HCT116 (cell line): ENCODE measurements at regions not wholly inside any gene's neighbourhood (a gene's known extent, or its start where the extent isn't known, plus 50 kb on each side); places are given as distances from the start of the nearest gene placed in this dataset.

Experiments used
- CEBPB ChIP-seq: IDR thresholded peaks from 2 replicates; pipeline ENCODE4 v1.6.1; 2012; ENCODE audit warnings: low read depth
- EZH2 ChIP-seq: fragments of 200-600 bp; sonication (generic); IDR thresholded peaks from 2 replicates; pipeline ENCODE4 v1.6.1; 2017; ENCODE audit warnings: antibody characterized with exemption, mixed run types
- FOSL1 ChIP-seq: IDR thresholded peaks from 2 replicates; pipeline ENCODE4 v1.6.1; 2012; ENCODE audit warnings: low read depth
- JUND ChIP-seq: IDR thresholded peaks from 2 replicates; pipeline ENCODE4 v1.6.1; 2012
- POLR2A ChIP-seq: IDR thresholded peaks from 2 replicates; pipeline ENCODE4 v1.7.0; 2011; ENCODE audit warnings: borderline replicate concordance; ENCODE audit not compliant: insufficient read depth, insufficient read length; ENCODE audit errors: extremely low read depth
- POLR2AphosphoS5 ChIP-seq: IDR thresholded peaks from 2 replicates; pipeline ENCODE4 v1.6.1; 2011; ENCODE audit warnings: mild to moderate bottlenecking, low read depth, low read length, moderate library complexity
- RAD21 ChIP-seq: IDR thresholded peaks from 2 replicates; pipeline ENCODE4 v1.6.1; 2012; ENCODE audit warnings: low read depth, mild to moderate bottlenecking
- SIN3A ChIP-seq: IDR thresholded peaks from 2 replicates; pipeline ENCODE4 v1.6.1; 2012; ENCODE audit warnings: low read depth
- SP1 ChIP-seq: IDR thresholded peaks from 2 replicates; pipeline ENCODE4 v1.6.1; 2012; ENCODE audit warnings: low read depth
- SRF ChIP-seq: IDR thresholded peaks from 2 replicates; pipeline ENCODE4 v1.6.1; 2012; ENCODE audit warnings: low read depth
- TCF7L2 ChIP-seq: IDR thresholded peaks from 2 replicates; pipeline ENCODE4 v1.7.0; 2011; ENCODE audit warnings: borderline replicate concordance, inconsistent platforms; ENCODE audit not compliant: insufficient read depth, insufficient read length; ENCODE audit errors: extremely low read depth
- TF ChIP-seq, protein P1 (sequence below), 3 experiments: fragments of 200-600 bp in 1 of 3; sonication (generic) in 1 of 3; IDR thresholded peaks in 2 of 3; conservative IDR thresholded peaks in 1 of 3; 2 replicates each; pipeline ENCODE4 v1.5.1; 2012 to 2017; ENCODE audit warnings: low read depth in 2 of 3, low read length in 2 of 3, antibody characterized with exemption in 1 of 3, borderline replicate concordance in 1 of 3, control low read depth in 1 of 3, mild to moderate bottlenecking in 1 of 3, mixed read lengths in 1 of 3, mixed run types in 1 of 3, moderate library complexity in 1 of 3; ENCODE audit not compliant: insufficient read depth in 1 of 3
- TF ChIP-seq, protein P2 (sequence below): IDR thresholded peaks from 2 replicates; pipeline ENCODE4 v1.6.1; 2012
- TF ChIP-seq, protein P3 (sequence below): IDR thresholded peaks from 2 replicates; pipeline ENCODE4 v1.6.1; 2012; ENCODE audit warnings: low read depth

DNA sequence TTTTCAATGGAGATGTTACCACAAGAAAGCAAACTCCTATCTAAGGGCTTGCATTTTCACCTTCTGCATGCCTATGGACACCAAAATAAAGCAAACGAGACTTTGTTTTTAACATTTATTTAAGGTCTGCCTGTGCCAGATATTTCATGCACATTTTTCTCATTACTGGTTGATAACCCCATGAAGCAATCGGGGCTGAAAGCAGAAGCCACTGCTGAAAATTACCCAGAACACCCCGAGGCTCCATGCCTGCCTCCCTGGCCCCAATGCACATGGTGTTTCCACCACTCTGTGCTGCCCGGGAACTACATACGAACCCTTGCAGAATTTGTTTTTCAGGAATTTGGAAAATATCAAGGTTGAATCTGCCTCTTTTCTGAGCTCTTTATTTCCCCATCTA is 240.1 kb downstream of the NR2F1-AS1 start:
- TF ChIP-seq, protein P1, sequence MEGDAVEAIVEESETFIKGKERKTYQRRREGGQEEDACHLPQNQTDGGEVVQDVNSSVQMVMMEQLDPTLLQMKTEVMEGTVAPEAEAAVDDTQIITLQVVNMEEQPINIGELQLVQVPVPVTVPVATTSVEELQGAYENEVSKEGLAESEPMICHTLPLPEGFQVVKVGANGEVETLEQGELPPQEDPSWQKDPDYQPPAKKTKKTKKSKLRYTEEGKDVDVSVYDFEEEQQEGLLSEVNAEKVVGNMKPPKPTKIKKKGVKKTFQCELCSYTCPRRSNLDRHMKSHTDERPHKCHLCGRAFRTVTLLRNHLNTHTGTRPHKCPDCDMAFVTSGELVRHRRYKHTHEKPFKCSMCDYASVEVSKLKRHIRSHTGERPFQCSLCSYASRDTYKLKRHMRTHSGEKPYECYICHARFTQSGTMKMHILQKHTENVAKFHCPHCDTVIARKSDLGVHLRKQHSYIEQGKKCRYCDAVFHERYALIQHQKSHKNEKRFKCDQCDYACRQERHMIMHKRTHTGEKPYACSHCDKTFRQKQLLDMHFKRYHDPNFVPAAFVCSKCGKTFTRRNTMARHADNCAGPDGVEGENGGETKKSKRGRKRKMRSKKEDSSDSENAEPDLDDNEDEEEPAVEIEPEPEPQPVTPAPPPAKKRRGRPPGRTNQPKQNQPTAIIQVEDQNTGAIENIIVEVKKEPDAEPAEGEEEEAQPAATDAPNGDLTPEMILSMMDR (IDR thresholded peaks at IDR 0.05 in 2 of 3, conservative IDR thresholded peaks at IDR 0.05 in 1 of 3; ENCODE audit: borderline replicate concordance in 1 of 3, insufficient read depth in 1 of 3, low read depth in 2 of 3, low read length in 2 of 3), result no peak
- TF ChIP-seq RAD21 (no peak), POLR2A (no peak), SP1 (no peak), EZH2 (no peak), POLR2AphosphoS5 (no peak), TCF7L2 (no peak), SRF (no peak), SIN3A (no peak), JUND (no peak), FOSL1 (no peak), CEBPB (no peak)
- TF ChIP-seq, protein P2, sequence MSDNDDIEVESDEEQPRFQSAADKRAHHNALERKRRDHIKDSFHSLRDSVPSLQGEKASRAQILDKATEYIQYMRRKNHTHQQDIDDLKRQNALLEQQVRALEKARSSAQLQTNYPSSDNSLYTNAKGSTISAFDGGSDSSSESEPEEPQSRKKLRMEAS, result no peak
- TF ChIP-seq, protein P3, sequence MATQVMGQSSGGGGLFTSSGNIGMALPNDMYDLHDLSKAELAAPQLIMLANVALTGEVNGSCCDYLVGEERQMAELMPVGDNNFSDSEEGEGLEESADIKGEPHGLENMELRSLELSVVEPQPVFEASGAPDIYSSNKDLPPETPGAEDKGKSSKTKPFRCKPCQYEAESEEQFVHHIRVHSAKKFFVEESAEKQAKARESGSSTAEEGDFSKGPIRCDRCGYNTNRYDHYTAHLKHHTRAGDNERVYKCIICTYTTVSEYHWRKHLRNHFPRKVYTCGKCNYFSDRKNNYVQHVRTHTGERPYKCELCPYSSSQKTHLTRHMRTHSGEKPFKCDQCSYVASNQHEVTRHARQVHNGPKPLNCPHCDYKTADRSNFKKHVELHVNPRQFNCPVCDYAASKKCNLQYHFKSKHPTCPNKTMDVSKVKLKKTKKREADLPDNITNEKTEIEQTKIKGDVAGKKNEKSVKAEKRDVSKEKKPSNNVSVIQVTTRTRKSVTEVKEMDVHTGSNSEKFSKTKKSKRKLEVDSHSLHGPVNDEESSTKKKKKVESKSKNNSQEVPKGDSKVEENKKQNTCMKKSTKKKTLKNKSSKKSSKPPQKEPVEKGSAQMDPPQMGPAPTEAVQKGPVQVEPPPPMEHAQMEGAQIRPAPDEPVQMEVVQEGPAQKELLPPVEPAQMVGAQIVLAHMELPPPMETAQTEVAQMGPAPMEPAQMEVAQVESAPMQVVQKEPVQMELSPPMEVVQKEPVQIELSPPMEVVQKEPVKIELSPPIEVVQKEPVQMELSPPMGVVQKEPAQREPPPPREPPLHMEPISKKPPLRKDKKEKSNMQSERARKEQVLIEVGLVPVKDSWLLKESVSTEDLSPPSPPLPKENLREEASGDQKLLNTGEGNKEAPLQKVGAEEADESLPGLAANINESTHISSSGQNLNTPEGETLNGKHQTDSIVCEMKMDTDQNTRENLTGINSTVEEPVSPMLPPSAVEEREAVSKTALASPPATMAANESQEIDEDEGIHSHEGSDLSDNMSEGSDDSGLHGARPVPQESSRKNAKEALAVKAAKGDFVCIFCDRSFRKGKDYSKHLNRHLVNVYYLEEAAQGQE, result no peak
